WTC11 (cell line): ENCODE measurements at regions not wholly inside any gene's neighbourhood (a gene's known extent, or its start where the extent isn't known, plus 50 kb on each side); places are given as distances from the start of the nearest gene placed in this dataset.

ENCODE experiments used
- ATF3 ChIP-seq: sonication (generic); formaldehyde crosslinking; conservative IDR thresholded peaks from 2 replicates; pipeline ENCODE4 v1.8.1; 2022; ENCODE audit warnings: mild to moderate bottlenecking, missing genetic modification reagents
- CTCF ChIP-seq: fragments of 200-600 bp; IDR thresholded peaks from 2 replicates; pipeline ENCODE4 v1.8.0; 2022; ENCODE audit warnings: antibody characterized with exemption
- FOXJ3 ChIP-seq: sonication (generic); formaldehyde crosslinking; IDR thresholded peaks from 2 replicates; pipeline ENCODE4 v1.9.0; 2021; ENCODE audit warnings: missing genetic modification reagents, mild to moderate bottlenecking, borderline replicate concordance
- IRF1 ChIP-seq: sonication (generic); formaldehyde crosslinking; IDR thresholded peaks from 2 replicates; pipeline ENCODE4 v1.8.0; 2023; ENCODE audit warnings: missing genetic modification reagents
- ZNF263 ChIP-seq: sonication (generic); formaldehyde crosslinking; IDR thresholded peaks from 2 replicates; pipeline ENCODE4 v1.8.1; 2022; ENCODE audit warnings: low read depth, mild to moderate bottlenecking, moderate library complexity, missing genetic modification reagents

GRCh38 chr20:24866742-24867141, 82.3 kb upstream of the CST7 start:
- TF ChIP-seq CTCF, result no peak
- TF ChIP-seq ATF3, result no peak
- TF ChIP-seq IRF1 (CRISPR knock-in tag), result no peak
- TF ChIP-seq FOXJ3, result no peak
- TF ChIP-seq ZNF263 (CRISPR knock-in tag), result no peak
